ENCODE measurements at regions not wholly inside any gene's neighbourhood (a gene's known extent, or its start where the extent isn't known, plus 50 kb on each side); places are given as distances from the start of the nearest gene placed in this dataset.
"Not testable (repeated sequence)": the region's sequence is repeated elsewhere in the genome, so short reads cannot be mapped to it uniquely, and the experiment has no call there.

GRCh38 chr5:63085561-63085960 lies 506.9 kb downstream of the LRRC70 start (continued):
- TF ChIP-seq ZNF687 (IDR thresholded peaks at IDR 0.05), result no peak

- POLR2A ChIA-PET; H3K36me3 ChIP-seq (ENCODE audit: control insufficient read depth in 2 of 2, insufficient read depth in 2 of 2, low read length in 1 of 2); FAIRE-seq; H4K20me1 ChIP-seq (ENCODE audit: control insufficient read depth, insufficient read depth); H3K79me2 ChIP-seq (ENCODE audit: control insufficient read depth, insufficient read depth, low read length); intact Hi-C loops (cut with micrococcal nuclease; ENCODE audit: unreplicated experiment); H3K4me1 ChIP-seq (ENCODE audit: control insufficient read depth, insufficient read depth, low read length); in situ Hi-C loops (cut with MboI); SMC1A ChIA-PET (ENCODE audit: uncharacterized antibody, unreplicated experiment); RAD21 ChIA-PET (ENCODE audit: unreplicated experiment); H3K4me2 ChIP-seq (ENCODE audit: control insufficient read depth, insufficient read depth); H3K9ac ChIP-seq (ENCODE audit: control insufficient read depth, insufficient read depth, low read length); H3K27me3 ChIP-seq (replicated peaks in 1 of 2; ENCODE audit: control insufficient read depth in 2 of 2, insufficient read depth in 2 of 2, low read length in 1 of 2); ATAC-seq; H3K4me3 ChIP-seq; BruUV-seq (replicated peaks); H3K27ac ChIP-seq (ENCODE audit: control insufficient read depth, insufficient read depth); H2AFZ ChIP-seq (ENCODE audit: control insufficient read depth, low read depth, low read length); DNase-seq (ENCODE audit: low read depth, low spot score); CTCF ChIA-PET; H3K9me3 ChIP-seq (replicated peaks; ENCODE audit: control insufficient read depth, insufficient read depth, low read length): not testable (repeated sequence)
- WGBS (ENCODE audit: insufficient coverage, insufficient replicate concordance, low lambda C conversion rate, missing lambda C conversion rate), result 65% methylated on average over 6 of the region's 22 CpGs
Measured at GRCh38 chr5:63083689-63084088, 505.1 kb downstream of the LRRC70 start.

GRCh38 chr5:63081402-63081801 lies 502.8 kb downstream of the LRRC70 start:
- DNase-seq (ENCODE audit: low read depth, low spot score) (no peak), ATAC-seq (no peak), FAIRE-seq (no peak)
- H3K27me3 ChIP-seq (replicated peaks in 1 of 2; ENCODE audit: control insufficient read depth in 2 of 2, insufficient read depth in 2 of 2, low read length in 1 of 2), result no peaks in the 10 kb centered on the region
- in situ Hi-C loops (cut with MboI) (no loop called here), intact Hi-C loops (cut with micrococcal nuclease; ENCODE audit: unreplicated experiment) (no loop called here)
- H3K27ac ChIP-seq (ENCODE audit: control insufficient read depth, insufficient read depth), result no peak overlapping the region
- no peaks in the 10 kb centered on the region for H3K36me3 ChIP-seq (ENCODE audit: control insufficient read depth in 2 of 2, insufficient read depth in 2 of 2, low read length in 1 of 2)
- TF ChIP-seq BRCA1 (IDR thresholded peaks at IDR 0.05; ENCODE audit: low read depth, low read length) (no peak), NFYA (IDR thresholded peaks at IDR 0.05; ENCODE audit: borderline replicate concordance, low read depth, low read length) (no peak), ATF7 (IDR thresholded peaks at IDR 0.05; ENCODE audit: low read depth) (no peak), TCF3 (IDR thresholded peaks at IDR 0.05; ENCODE audit: borderline replicate concordance, insufficient read depth, low read depth, low read length) (no peak), IRF4 (IDR thresholded peaks at IDR 0.05; ENCODE audit: low read depth, low read length) (no peak)
- CTCF ChIA-PET, result interaction anchor here (0.8 kb wide), 1 partner anchor 12 kb away, joined by 3 read pairs; no protein-coding TSS in a partner anchor
- H3K4me1 ChIP-seq (ENCODE audit: control insufficient read depth, insufficient read depth, low read length), result no peaks in the 10 kb centered on the region
- RAD21 ChIA-PET (ENCODE audit: unreplicated experiment), result no interaction called here
- no peak overlapping the region for H2AFZ ChIP-seq (ENCODE audit: control insufficient read depth, low read depth, low read length)
- SMC1A ChIA-PET (ENCODE audit: uncharacterized antibody, unreplicated experiment), result interaction anchor here (0.6 to 1.4 kb wide), 4 partner anchors 8 to 371 kb away, joined by 3 to 4 read pairs (median 3); no protein-coding TSS in a partner anchor
- no peak overlapping the region for H3K9ac ChIP-seq (ENCODE audit: control insufficient read depth, insufficient read depth, low read length)
- H3K79me2 ChIP-seq (ENCODE audit: control insufficient read depth, insufficient read depth, low read length), result no peaks in the 10 kb centered on the region
- H3K4me2 ChIP-seq (ENCODE audit: control insufficient read depth, insufficient read depth), result no peak overlapping the region
- no peaks in the 10 kb centered on the region for H3K9me3 ChIP-seq (replicated peaks; ENCODE audit: control insufficient read depth, insufficient read depth, low read length)
- POLR2A ChIA-PET, result no interaction called here
- no peak overlapping the region for H3K4me3 ChIP-seq
- BruUV-seq (replicated peaks), result no TSS peak
- H4K20me1 ChIP-seq (ENCODE audit: control insufficient read depth, insufficient read depth), result no peaks in the 10 kb centered on the region

Data from GM12878 (cell line).